Epithelial cell of esophagus (primary cell): ENCODE measurements at regions not wholly inside any gene's neighbourhood (a gene's known extent, or its start where the extent isn't known, plus 50 kb on each side); places are given as distances from the start of the nearest gene placed in this dataset.

Source experiments
- DNase-seq: peaks from one replicate; pipeline ENCODE4 v3.0.0; 2010; ENCODE audit warnings: low read depth
- H3K4me3 ChIP-seq: 2 replicates; pipeline ENCODE4 v1.5.1; 2011; ENCODE audit warnings: mild to moderate bottlenecking, low read length, control low read depth
- CTCF ChIP-seq: IDR thresholded peaks from 2 replicates; pipeline ENCODE4 v1.5.1; 2011; ENCODE audit warnings: low read depth, mild to moderate bottlenecking, low read length, control low read depth, inconsistent platforms; ENCODE audit not compliant: insufficient read depth; ENCODE audit errors: missing control alignments

GRCh38 chrX:5425119-5425518 lies 803.5 kb downstream of the NLGN4X start:
- no peak for TF ChIP-seq CTCF
- DNase-seq: no peak

GRCh38 chrX:5417381-5417780 lies 811.3 kb downstream of the NLGN4X start:
- no peak for DNase-seq
- TF ChIP-seq CTCF: no peak

More at GRCh38 chrX:5425119-5425518, 803.5 kb downstream of the NLGN4X start:
- H3K4me3 ChIP-seq: no peak overlapping the region

GRCh38 chrX:5415738-5416137 lies 812.9 kb downstream of the NLGN4X start:
- H3K4me3 ChIP-seq: no peak overlapping the region
- TF ChIP-seq CTCF: no peak
- no peak for DNase-seq

More at GRCh38 chrX:5417381-5417780, 811.3 kb downstream of the NLGN4X start:
- no peak overlapping the region for H3K4me3 ChIP-seq

GRCh38 chrX:5409106-5409505 lies 819.6 kb downstream of the NLGN4X start:
- no peak for DNase-seq
- no peak overlapping the region for H3K4me3 ChIP-seq
- TF ChIP-seq CTCF: no peak

- no peak for TF ChIP-seq CTCF
- no peak for DNase-seq
- H3K4me3 ChIP-seq: no peak overlapping the region
Observed at GRCh38 chrX:5402461-5402860, 826.2 kb downstream of the NLGN4X start.

GRCh38 chrX:5399403-5399802 lies 829.3 kb downstream of the NLGN4X start:
- TF ChIP-seq CTCF: no peak
- DNase-seq: peak; percentile 0
- H3K4me3 ChIP-seq: no peak overlapping the region

GRCh38 chrX:5397409-5397808 lies 831.3 kb downstream of the NLGN4X start:
- no peak for DNase-seq
- TF ChIP-seq CTCF: no peak
- no peak overlapping the region for H3K4me3 ChIP-seq
